ENCODE measurements at regions not wholly inside any gene's neighbourhood (a gene's known extent, or its start where the extent isn't known, plus 50 kb on each side); places are given as distances from the start of the nearest gene placed in this dataset.

DNA sequence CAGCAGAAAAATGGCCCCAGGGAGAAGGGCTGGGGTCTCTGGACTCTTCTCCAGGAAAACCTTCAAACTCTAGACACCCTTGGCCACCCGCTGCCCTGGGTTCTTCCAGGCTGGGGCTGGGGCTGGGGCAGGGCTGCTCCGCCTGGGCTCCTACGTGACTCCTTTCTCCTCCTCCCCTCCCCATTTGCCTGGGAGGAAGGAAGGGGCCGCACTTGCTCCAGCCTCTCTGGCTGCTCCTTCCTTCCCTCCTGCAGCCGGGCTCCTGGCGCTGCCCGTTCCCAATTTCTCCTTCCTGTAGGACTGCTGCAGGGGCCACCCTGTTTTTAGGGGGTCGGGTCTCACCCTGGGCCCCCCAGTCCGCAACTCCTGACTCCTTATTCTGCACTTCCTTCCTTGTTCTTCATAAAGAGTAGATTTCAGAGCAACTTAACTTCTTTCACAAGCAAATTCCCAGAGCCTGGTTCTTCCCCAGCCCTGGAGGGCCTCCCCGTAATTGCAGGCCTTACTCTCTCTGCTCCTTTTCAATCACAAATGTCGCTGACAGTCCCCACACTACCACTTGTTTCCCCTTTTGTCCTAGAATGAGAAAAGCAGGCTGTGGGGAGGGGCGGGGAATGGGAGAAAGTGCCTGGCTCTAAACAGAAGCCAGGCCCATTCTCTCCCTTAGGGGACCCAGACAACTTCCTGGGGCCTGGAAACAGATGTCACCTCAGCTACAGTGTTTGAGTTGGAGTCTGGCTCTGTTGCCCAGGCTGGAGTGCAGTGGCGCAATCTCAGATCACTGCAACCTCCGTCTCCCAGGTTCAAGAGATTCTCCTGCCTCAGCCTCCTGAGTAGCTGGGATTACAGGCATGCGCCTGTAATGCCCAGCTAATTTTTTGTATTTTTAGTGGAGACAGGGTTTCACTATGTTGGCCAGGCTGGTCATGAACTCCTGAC lies 137.8 kb downstream of the ENGASE start:
- no peak for TF ChIP-seq ELF4 (CRISPR knock-in tag; IDR thresholded peaks at IDR 0.05; ENCODE audit: low read depth)
- TF ChIP-seq, protein P1, sequence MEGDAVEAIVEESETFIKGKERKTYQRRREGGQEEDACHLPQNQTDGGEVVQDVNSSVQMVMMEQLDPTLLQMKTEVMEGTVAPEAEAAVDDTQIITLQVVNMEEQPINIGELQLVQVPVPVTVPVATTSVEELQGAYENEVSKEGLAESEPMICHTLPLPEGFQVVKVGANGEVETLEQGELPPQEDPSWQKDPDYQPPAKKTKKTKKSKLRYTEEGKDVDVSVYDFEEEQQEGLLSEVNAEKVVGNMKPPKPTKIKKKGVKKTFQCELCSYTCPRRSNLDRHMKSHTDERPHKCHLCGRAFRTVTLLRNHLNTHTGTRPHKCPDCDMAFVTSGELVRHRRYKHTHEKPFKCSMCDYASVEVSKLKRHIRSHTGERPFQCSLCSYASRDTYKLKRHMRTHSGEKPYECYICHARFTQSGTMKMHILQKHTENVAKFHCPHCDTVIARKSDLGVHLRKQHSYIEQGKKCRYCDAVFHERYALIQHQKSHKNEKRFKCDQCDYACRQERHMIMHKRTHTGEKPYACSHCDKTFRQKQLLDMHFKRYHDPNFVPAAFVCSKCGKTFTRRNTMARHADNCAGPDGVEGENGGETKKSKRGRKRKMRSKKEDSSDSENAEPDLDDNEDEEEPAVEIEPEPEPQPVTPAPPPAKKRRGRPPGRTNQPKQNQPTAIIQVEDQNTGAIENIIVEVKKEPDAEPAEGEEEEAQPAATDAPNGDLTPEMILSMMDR (IDR thresholded peaks at IDR 0.05), result no peak
- TF ChIP-seq, protein P2, sequence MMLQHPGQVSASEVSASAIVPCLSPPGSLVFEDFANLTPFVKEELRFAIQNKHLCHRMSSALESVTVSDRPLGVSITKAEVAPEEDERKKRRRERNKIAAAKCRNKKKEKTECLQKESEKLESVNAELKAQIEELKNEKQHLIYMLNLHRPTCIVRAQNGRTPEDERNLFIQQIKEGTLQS (CRISPR knock-in tag; conservative IDR thresholded peaks at IDR 0.05), result no peak
- TF ChIP-seq NFE2L1 (CRISPR knock-in tag; IDR thresholded peaks at IDR 0.05), result no peak
- no peak for TF ChIP-seq CBFB (CRISPR knock-in tag; IDR thresholded peaks at IDR 0.05; ENCODE audit: low read depth)
- TF ChIP-seq, protein P3, sequence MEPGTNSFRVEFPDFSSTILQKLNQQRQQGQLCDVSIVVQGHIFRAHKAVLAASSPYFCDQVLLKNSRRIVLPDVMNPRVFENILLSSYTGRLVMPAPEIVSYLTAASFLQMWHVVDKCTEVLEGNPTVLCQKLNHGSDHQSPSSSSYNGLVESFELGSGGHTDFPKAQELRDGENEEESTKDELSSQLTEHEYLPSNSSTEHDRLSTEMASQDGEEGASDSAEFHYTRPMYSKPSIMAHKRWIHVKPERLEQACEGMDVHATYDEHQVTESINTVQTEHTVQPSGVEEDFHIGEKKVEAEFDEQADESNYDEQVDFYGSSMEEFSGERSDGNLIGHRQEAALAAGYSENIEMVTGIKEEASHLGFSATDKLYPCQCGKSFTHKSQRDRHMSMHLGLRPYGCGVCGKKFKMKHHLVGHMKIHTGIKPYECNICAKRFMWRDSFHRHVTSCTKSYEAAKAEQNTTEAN (CRISPR knock-in tag; IDR thresholded peaks at IDR 0.05), result no peak
- TF ChIP-seq ESRRA (CRISPR knock-in tag; IDR thresholded peaks at IDR 0.05; ENCODE audit: borderline replicate concordance), result no peak
- TF ChIP-seq, protein P4, sequence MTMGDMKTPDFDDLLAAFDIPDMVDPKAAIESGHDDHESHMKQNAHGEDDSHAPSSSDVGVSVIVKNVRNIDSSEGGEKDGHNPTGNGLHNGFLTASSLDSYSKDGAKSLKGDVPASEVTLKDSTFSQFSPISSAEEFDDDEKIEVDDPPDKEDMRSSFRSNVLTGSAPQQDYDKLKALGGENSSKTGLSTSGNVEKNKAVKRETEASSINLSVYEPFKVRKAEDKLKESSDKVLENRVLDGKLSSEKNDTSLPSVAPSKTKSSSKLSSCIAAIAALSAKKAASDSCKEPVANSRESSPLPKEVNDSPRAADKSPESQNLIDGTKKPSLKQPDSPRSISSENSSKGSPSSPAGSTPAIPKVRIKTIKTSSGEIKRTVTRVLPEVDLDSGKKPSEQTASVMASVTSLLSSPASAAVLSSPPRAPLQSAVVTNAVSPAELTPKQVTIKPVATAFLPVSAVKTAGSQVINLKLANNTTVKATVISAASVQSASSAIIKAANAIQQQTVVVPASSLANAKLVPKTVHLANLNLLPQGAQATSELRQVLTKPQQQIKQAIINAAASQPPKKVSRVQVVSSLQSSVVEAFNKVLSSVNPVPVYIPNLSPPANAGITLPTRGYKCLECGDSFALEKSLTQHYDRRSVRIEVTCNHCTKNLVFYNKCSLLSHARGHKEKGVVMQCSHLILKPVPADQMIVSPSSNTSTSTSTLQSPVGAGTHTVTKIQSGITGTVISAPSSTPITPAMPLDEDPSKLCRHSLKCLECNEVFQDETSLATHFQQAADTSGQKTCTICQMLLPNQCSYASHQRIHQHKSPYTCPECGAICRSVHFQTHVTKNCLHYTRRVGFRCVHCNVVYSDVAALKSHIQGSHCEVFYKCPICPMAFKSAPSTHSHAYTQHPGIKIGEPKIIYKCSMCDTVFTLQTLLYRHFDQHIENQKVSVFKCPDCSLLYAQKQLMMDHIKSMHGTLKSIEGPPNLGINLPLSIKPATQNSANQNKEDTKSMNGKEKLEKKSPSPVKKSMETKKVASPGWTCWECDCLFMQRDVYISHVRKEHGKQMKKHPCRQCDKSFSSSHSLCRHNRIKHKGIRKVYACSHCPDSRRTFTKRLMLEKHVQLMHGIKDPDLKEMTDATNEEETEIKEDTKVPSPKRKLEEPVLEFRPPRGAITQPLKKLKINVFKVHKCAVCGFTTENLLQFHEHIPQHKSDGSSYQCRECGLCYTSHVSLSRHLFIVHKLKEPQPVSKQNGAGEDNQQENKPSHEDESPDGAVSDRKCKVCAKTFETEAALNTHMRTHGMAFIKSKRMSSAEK (CRISPR knock-in tag; IDR thresholded peaks at IDR 0.05; ENCODE audit: borderline replicate concordance), result no peak
- TF ChIP-seq, protein P5, sequence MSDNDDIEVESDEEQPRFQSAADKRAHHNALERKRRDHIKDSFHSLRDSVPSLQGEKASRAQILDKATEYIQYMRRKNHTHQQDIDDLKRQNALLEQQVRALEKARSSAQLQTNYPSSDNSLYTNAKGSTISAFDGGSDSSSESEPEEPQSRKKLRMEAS (CRISPR knock-in tag; IDR thresholded peaks at IDR 0.05), result no peak; the same call in 1 of the 2 replicates
- TF ChIP-seq JUN (CRISPR knock-in tag; IDR thresholded peaks at IDR 0.05), result no peak

Data from WTC11 (cell line).